Suprapubic skin (tissue), 4 donors: ENCODE measurements at regions not wholly inside any gene's neighbourhood (a gene's known extent, or its start where the extent isn't known, plus 50 kb on each side); places are given as distances from the start of the nearest gene placed in this dataset.

Experiments
- DNase-seq, 2 donors: peaks; one replicate each; pipeline ENCODE4 v3.0.0-alpha.2; 2019; ENCODE audit warnings: low spot score in 2 of 2
- H3K27ac ChIP-seq: fragments of 200-600 bp; sonication (generic); one replicate; pipeline ENCODE4 v1.5.1; 2019
- H3K27me3 ChIP-seq: fragments of 200-600 bp; sonication (generic); one replicate; pipeline ENCODE4 v1.5.1; 2019
- H3K36me3 ChIP-seq: fragments of 200-600 bp; sonication (generic); one replicate; pipeline ENCODE4 v1.5.1; 2019
- H3K4me1 ChIP-seq: fragments of 200-600 bp; sonication (generic); one replicate; pipeline ENCODE4 v1.5.1; 2019
- H3K4me3 ChIP-seq: fragments of 200-600 bp; sonication (generic); one replicate; pipeline ENCODE4 v1.5.1; 2019; ENCODE audit warnings: mild to moderate bottlenecking
- H3K9me3 ChIP-seq: fragments of 200-600 bp; sonication (generic); one replicate; pipeline ENCODE4 v1.5.1; 2019
- CTCF ChIP-seq, 2 donors: fragments of 200-600 bp in 1 of 2; fragments of 450-650 bp in 1 of 2; sonication (generic) in 1 of 2; IDR thresholded peaks; one replicate each; pipeline ENCODE4 v1.5.1; 2016 to 2019; ENCODE audit warnings: antibody characterized with exemption in 2 of 2, mild to moderate bottlenecking in 1 of 2, moderate library complexity in 1 of 2
- EP300 ChIP-seq: sonication (generic); formaldehyde crosslinking; IDR thresholded peaks from one replicate; pipeline ENCODE4 v1.6.1; 2017; ENCODE audit warnings: antibody characterized with exemption
- POLR2A ChIP-seq, 2 donors: fragments of 450-650 bp; IDR thresholded peaks; one replicate each; pipeline ENCODE4 v1.6.1; 2017; ENCODE audit warnings: antibody characterized with exemption in 2 of 2, mild to moderate bottlenecking in 2 of 2, moderate library complexity in 2 of 2
- POLR2AphosphoS5 ChIP-seq, 3 donors: sonication (generic); formaldehyde crosslinking; IDR thresholded peaks; one replicate each; pipeline ENCODE4 v1.6.1; 2017; ENCODE audit warnings: antibody characterized with exemption in 3 of 3
- WGBS: methylation state at CpG from one replicate; pipeline ENCODE4 v1.1.5; 2018; 5-methylcytosine and 5-hydroxymethylcytosine counted together

GRCh38 chr14:95398630-95399547 is 79.2 kb upstream of the CLMN start:
- TF ChIP-seq CTCF (IDR thresholded peaks at IDR 0.05): no peak
- no peak for TF ChIP-seq POLR2AphosphoS5 (IDR thresholded peaks at IDR 0.05)
- no peak for TF ChIP-seq EP300
- no peak for TF ChIP-seq POLR2A (IDR thresholded peaks at IDR 0.05)
- Histone ChIP-seq H3K27ac (no peak overlapping the region), H3K9me3 (no peaks in the 10 kb centered on the region), H3K4me3 (no peak overlapping the region), H3K36me3 (no peaks in the 10 kb centered on the region), H3K4me1 (no peaks in the 10 kb centered on the region), H3K27me3 (no peaks in the 10 kb centered on the region)
- no peak for DNase-seq
- 94% methylated on average over 15 of the region's 15 CpGs for WGBS

- Histone ChIP-seq H3K27ac (no peak overlapping the region), H3K9me3 (no peaks in the 10 kb centered on the region), H3K27me3 (no peaks in the 10 kb centered on the region), H3K4me1 (no peaks in the 10 kb centered on the region), H3K4me3 (no peak overlapping the region), H3K36me3 (no peaks in the 10 kb centered on the region)
- 88% methylated on average over 5 of the region's 6 CpGs for WGBS
- TF ChIP-seq POLR2AphosphoS5 (IDR thresholded peaks at IDR 0.05) (no peak), CTCF (IDR thresholded peaks at IDR 0.05) (no peak), EP300 (no peak), POLR2A (IDR thresholded peaks at IDR 0.05) (no peak)
- no peak for DNase-seq
Measured at GRCh38 chr14:95397325-95397724, 77.6 kb upstream of the CLMN start.

GRCh38 chr14:95396221-95396620 is 76.5 kb upstream of the CLMN start:
- H3K4me1 ChIP-seq: no peaks in the 10 kb centered on the region
- no peaks in the 10 kb centered on the region for H3K9me3 ChIP-seq
- no peak overlapping the region for H3K27ac ChIP-seq
- 80% methylated on average over 4 of the region's 4 CpGs for WGBS
- H3K27me3 ChIP-seq: no peaks in the 10 kb centered on the region
- H3K36me3 ChIP-seq: no peaks in the 10 kb centered on the region
- H3K4me3 ChIP-seq: no peak overlapping the region
- TF ChIP-seq EP300 (no peak), POLR2A (IDR thresholded peaks at IDR 0.05) (no peak), POLR2AphosphoS5 (IDR thresholded peaks at IDR 0.05) (no peak), CTCF (IDR thresholded peaks at IDR 0.05) (no peak)
- DNase-seq: no peak

- H3K27me3 ChIP-seq: no peaks in the 10 kb centered on the region
- H3K9me3 ChIP-seq: no peaks in the 10 kb centered on the region
- H3K4me1 ChIP-seq: no peaks in the 10 kb centered on the region
- no peak overlapping the region for H3K27ac ChIP-seq
- WGBS: 52% methylated on average over 6 of the region's 6 CpGs
- no peak overlapping the region for H3K4me3 ChIP-seq
- no peaks in the 10 kb centered on the region for H3K36me3 ChIP-seq
- no peak for TF ChIP-seq POLR2AphosphoS5 (IDR thresholded peaks at IDR 0.05)
- TF ChIP-seq POLR2A (IDR thresholded peaks at IDR 0.05): no peak
- no peak for TF ChIP-seq EP300
- TF ChIP-seq CTCF (IDR thresholded peaks at IDR 0.05): no peak
- DNase-seq: no peak
Measured at GRCh38 chr14:95395098-95395737, 75.5 kb upstream of the CLMN start.
